HCT116 (cell line): ENCODE measurements at regions not wholly inside any gene's neighbourhood (a gene's known extent, or its start where the extent isn't known, plus 50 kb on each side); places are given as distances from the start of the nearest gene placed in this dataset.

ENCODE experiments used
- CBX3 ChIP-seq: IDR thresholded peaks from 2 replicates; pipeline ENCODE4 v1.6.1; 2012; ENCODE audit warnings: low read depth
- CEBPB ChIP-seq: IDR thresholded peaks from 2 replicates; pipeline ENCODE4 v1.6.1; 2012; ENCODE audit warnings: low read depth
- EZH2 ChIP-seq: fragments of 200-600 bp; sonication (generic); IDR thresholded peaks from 2 replicates; pipeline ENCODE4 v1.6.1; 2017; ENCODE audit warnings: antibody characterized with exemption, mixed run types
- EZH2phosphoT487 ChIP-seq: fragments of 200-600 bp; IDR thresholded peaks from 2 replicates; pipeline ENCODE4 v1.6.1; 2018; ENCODE audit warnings: antibody characterized with exemption, borderline replicate concordance
- JUND ChIP-seq: IDR thresholded peaks from 2 replicates; pipeline ENCODE4 v1.6.1; 2012
- POLR2A ChIP-seq: IDR thresholded peaks from 2 replicates; pipeline ENCODE4 v1.7.0; 2011; ENCODE audit warnings: borderline replicate concordance; ENCODE audit not compliant: insufficient read depth, insufficient read length; ENCODE audit errors: extremely low read depth
- RAD21 ChIP-seq: IDR thresholded peaks from 2 replicates; pipeline ENCODE4 v1.6.1; 2012; ENCODE audit warnings: low read depth, mild to moderate bottlenecking
- TF ChIP-seq, protein P1 (sequence below), 3 experiments: fragments of 200-600 bp in 1 of 3; sonication (generic) in 1 of 3; IDR thresholded peaks in 2 of 3; conservative IDR thresholded peaks in 1 of 3; 2 replicates each; pipeline ENCODE4 v1.5.1; 2012 to 2017; ENCODE audit warnings: low read depth in 2 of 3, low read length in 2 of 3, antibody characterized with exemption in 1 of 3, borderline replicate concordance in 1 of 3, control low read depth in 1 of 3, mild to moderate bottlenecking in 1 of 3, mixed read lengths in 1 of 3, mixed run types in 1 of 3, moderate library complexity in 1 of 3; ENCODE audit not compliant: insufficient read depth in 1 of 3
- TF ChIP-seq, protein P2 (sequence below): IDR thresholded peaks from 2 replicates; pipeline ENCODE4 v1.6.1; 2012; ENCODE audit warnings: low read depth

DNA sequence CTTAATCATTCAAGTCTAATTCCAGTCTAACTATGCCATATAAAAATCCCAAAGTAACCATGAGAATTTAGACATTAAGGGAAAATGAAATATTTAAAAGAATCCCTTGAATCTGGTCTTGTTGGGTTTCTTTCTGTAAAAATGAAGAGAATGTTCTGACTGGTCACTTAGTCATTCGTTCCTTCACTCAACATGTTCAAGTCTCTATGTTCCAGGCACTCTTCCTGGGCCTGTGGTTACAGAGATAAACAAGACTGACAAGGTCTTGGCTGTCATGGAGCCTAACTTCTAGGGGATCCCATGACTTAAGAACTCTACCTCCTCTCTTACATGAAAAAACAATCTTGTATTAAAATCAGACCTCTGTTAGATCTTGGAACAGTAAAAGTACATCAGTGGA, 638.6 kb upstream of the TBL1XR1 start:
- TF ChIP-seq, protein P1, sequence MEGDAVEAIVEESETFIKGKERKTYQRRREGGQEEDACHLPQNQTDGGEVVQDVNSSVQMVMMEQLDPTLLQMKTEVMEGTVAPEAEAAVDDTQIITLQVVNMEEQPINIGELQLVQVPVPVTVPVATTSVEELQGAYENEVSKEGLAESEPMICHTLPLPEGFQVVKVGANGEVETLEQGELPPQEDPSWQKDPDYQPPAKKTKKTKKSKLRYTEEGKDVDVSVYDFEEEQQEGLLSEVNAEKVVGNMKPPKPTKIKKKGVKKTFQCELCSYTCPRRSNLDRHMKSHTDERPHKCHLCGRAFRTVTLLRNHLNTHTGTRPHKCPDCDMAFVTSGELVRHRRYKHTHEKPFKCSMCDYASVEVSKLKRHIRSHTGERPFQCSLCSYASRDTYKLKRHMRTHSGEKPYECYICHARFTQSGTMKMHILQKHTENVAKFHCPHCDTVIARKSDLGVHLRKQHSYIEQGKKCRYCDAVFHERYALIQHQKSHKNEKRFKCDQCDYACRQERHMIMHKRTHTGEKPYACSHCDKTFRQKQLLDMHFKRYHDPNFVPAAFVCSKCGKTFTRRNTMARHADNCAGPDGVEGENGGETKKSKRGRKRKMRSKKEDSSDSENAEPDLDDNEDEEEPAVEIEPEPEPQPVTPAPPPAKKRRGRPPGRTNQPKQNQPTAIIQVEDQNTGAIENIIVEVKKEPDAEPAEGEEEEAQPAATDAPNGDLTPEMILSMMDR (IDR thresholded peaks at IDR 0.05 in 2 of 3, conservative IDR thresholded peaks at IDR 0.05 in 1 of 3; ENCODE audit: borderline replicate concordance in 1 of 3, insufficient read depth in 1 of 3, low read depth in 2 of 3, low read length in 2 of 3): no peak
- TF ChIP-seq EZH2phosphoT487: no peak
- no peak for TF ChIP-seq RAD21
- TF ChIP-seq CEBPB: no peak
- TF ChIP-seq EZH2: no peak
- no peak for TF ChIP-seq POLR2A
- no peak for TF ChIP-seq JUND
- TF ChIP-seq, protein P2, sequence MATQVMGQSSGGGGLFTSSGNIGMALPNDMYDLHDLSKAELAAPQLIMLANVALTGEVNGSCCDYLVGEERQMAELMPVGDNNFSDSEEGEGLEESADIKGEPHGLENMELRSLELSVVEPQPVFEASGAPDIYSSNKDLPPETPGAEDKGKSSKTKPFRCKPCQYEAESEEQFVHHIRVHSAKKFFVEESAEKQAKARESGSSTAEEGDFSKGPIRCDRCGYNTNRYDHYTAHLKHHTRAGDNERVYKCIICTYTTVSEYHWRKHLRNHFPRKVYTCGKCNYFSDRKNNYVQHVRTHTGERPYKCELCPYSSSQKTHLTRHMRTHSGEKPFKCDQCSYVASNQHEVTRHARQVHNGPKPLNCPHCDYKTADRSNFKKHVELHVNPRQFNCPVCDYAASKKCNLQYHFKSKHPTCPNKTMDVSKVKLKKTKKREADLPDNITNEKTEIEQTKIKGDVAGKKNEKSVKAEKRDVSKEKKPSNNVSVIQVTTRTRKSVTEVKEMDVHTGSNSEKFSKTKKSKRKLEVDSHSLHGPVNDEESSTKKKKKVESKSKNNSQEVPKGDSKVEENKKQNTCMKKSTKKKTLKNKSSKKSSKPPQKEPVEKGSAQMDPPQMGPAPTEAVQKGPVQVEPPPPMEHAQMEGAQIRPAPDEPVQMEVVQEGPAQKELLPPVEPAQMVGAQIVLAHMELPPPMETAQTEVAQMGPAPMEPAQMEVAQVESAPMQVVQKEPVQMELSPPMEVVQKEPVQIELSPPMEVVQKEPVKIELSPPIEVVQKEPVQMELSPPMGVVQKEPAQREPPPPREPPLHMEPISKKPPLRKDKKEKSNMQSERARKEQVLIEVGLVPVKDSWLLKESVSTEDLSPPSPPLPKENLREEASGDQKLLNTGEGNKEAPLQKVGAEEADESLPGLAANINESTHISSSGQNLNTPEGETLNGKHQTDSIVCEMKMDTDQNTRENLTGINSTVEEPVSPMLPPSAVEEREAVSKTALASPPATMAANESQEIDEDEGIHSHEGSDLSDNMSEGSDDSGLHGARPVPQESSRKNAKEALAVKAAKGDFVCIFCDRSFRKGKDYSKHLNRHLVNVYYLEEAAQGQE: no peak
- TF ChIP-seq CBX3: no peak
